CD4-positive, CD25-positive, alpha-beta regulatory T cell (primary cell): ENCODE measurements at regions not wholly inside any gene's neighbourhood (a gene's known extent, or its start where the extent isn't known, plus 50 kb on each side); places are given as distances from the start of the nearest gene placed in this dataset.
"Not testable (repeated sequence)": the region's sequence is repeated elsewhere in the genome, so short reads cannot be mapped to it uniquely, and the experiment has no call there.

Experiments used
- ATAC-seq, 2 donors: fragments of 150-1000 bp; cut with Tn5 transposase; one replicate each; pipeline ENCODE4 v1.10.0; 2021; ENCODE audit warnings: low read depth in 2 of 2, moderate number of reproducible peaks in 2 of 2, moderate library complexity in 1 of 2
- DNase-seq, 3 donors: peaks; one replicate each; pipeline versions ENCODE4 v3.0.0 to v3.0.0-alpha.2; 2012 to 2022; ENCODE audit warnings: mixed read lengths in 1 of 3
- H3K27ac ChIP-seq: one replicate; pipeline ENCODE4 v1.7.0; 2013; ENCODE audit warnings: mild to moderate bottlenecking, low read length; ENCODE audit not compliant: insufficient read depth, poor library complexity, severe bottlenecking
- H3K27me3 ChIP-seq: one replicate; pipeline ENCODE4 v1.7.0; 2013; ENCODE audit warnings: low read length; ENCODE audit not compliant: control insufficient read depth, insufficient read depth
- H3K36me3 ChIP-seq: one replicate; pipeline ENCODE4 v1.7.0; 2013; ENCODE audit warnings: mild to moderate bottlenecking, low read length, moderate library complexity; ENCODE audit not compliant: control insufficient read depth, insufficient read depth
- H3K4me1 ChIP-seq: 2 replicates; pipeline ENCODE4 v1.7.0; 2013; ENCODE audit warnings: mild to moderate bottlenecking, low read length; ENCODE audit not compliant: insufficient read depth, control insufficient read depth, poor library complexity, severe bottlenecking
- H3K4me3 ChIP-seq: one replicate; pipeline ENCODE4 v1.7.0; 2013; ENCODE audit warnings: low read depth, mild to moderate bottlenecking, low read length, moderate library complexity
- H3K9me3 ChIP-seq, 2 experiments: 1 replicate in 1 of 2; 2 replicates in 1 of 2; pipeline ENCODE4 v1.7.0; 2013; ENCODE audit warnings: low read length in 2 of 2, mild to moderate bottlenecking in 1 of 2, moderate library complexity in 1 of 2; ENCODE audit not compliant: control insufficient read depth in 2 of 2
- H3K27ac Mint-ChIP-seq, 3 donors: one replicate each; pipeline ENCODE4 v1.8.0; 2020 to 2022; ENCODE audit warnings: mild to moderate bottlenecking in 3 of 3, mixed read lengths in 3 of 3, moderate library complexity in 2 of 3
- H3K27me3 Mint-ChIP-seq: one replicate; pipeline ENCODE4 v1.8.0; 2022; ENCODE audit warnings: mild to moderate bottlenecking, mixed read lengths
- H3K36me3 Mint-ChIP-seq: one replicate; pipeline ENCODE4 v1.8.0; 2020; ENCODE audit warnings: mixed read lengths
- H3K4me1 Mint-ChIP-seq, 4 donors: one replicate each; pipeline ENCODE4 v1.8.0; 2020 to 2022; ENCODE audit warnings: mixed read lengths in 4 of 4, mild to moderate bottlenecking in 1 of 4
- H3K4me3 Mint-ChIP-seq, 4 donors: one replicate each; pipeline ENCODE4 v1.8.0; 2020 to 2022; ENCODE audit warnings: mild to moderate bottlenecking in 4 of 4, mixed read lengths in 4 of 4, moderate library complexity in 3 of 4
- H3K9me3 Mint-ChIP-seq, 7 donors: one replicate each; pipeline ENCODE4 v1.8.0; 2020 to 2022; ENCODE audit warnings: mixed read lengths in 7 of 7, mild to moderate bottlenecking in 3 of 7, moderate library complexity in 2 of 7

GRCh38 chr10:25844716-25845115 lies 89.3 kb upstream of the MYO3A start:
- H3K4me1 Mint-ChIP-seq, H3K4me3 ChIP-seq, H3K27ac ChIP-seq, H3K27ac Mint-ChIP-seq, H3K36me3 Mint-ChIP-seq, ATAC-seq, H3K27me3 Mint-ChIP-seq, H3K4me3 Mint-ChIP-seq, H3K4me1 ChIP-seq, H3K27me3 ChIP-seq, DNase-seq, H3K9me3 ChIP-seq, H3K36me3 ChIP-seq, H3K9me3 Mint-ChIP-seq: not testable (repeated sequence)

GRCh38 chr10:25849268-25849667 lies 84.8 kb upstream of the MYO3A start:
- Mint-ChIP-seq H3K36me3 (no peaks in the 10 kb centered on the region), H3K27ac (no peak overlapping the region), H3K9me3 (peaks cover 0 to 2% (median 2%) of the 10 kb centered on the region in 7 donors), H3K27me3 (peaks cover 4% of the 10 kb centered on the region), H3K4me3 (no peak overlapping the region), H3K4me1 (no peaks in the 10 kb centered on the region)
- Histone ChIP-seq H3K4me3 (no peak overlapping the region), H3K27ac (no peak overlapping the region), H3K36me3 (no peaks in the 10 kb centered on the region), H3K4me1 (no peaks in the 10 kb centered on the region), H3K27me3 (no peaks in the 10 kb centered on the region), H3K9me3 (no peaks in the 10 kb centered on the region)
- ATAC-seq, result no peak
- DNase-seq, result no peak

- ATAC-seq (no peak), DNase-seq (no peak)
- no peak overlapping the region for H3K4me3 ChIP-seq
- Mint-ChIP-seq H3K9me3 (peaks cover 0 to 2% (median 2%) of the 10 kb centered on the region in 7 donors), H3K4me1 (no peaks in the 10 kb centered on the region), H3K36me3 (no peaks in the 10 kb centered on the region), H3K27ac (no peak overlapping the region), H3K27me3 (peaks cover 4% of the 10 kb centered on the region), H3K4me3 (no peak overlapping the region)
- no peak overlapping the region for H3K27ac ChIP-seq
- no peaks in the 10 kb centered on the region for H3K27me3 ChIP-seq
- no peaks in the 10 kb centered on the region for H3K4me1 ChIP-seq
- H3K36me3 ChIP-seq, result no peaks in the 10 kb centered on the region
- H3K9me3 ChIP-seq, result no peaks in the 10 kb centered on the region
Observed at GRCh38 chr10:25849988-25850387, 84.0 kb upstream of the MYO3A start.

- peaks cover 0 to 2% (median under 1%) of the 10 kb centered on the region in 7 donors for H3K9me3 Mint-ChIP-seq
- Histone ChIP-seq H3K27ac (no peak overlapping the region), H3K4me3 (no peak overlapping the region), H3K4me1 (no peaks in the 10 kb centered on the region), H3K36me3 (no peaks in the 10 kb centered on the region), H3K9me3 (no peaks in the 10 kb centered on the region), H3K27me3 (no peaks in the 10 kb centered on the region)
- DNase-seq (no peak), ATAC-seq (no peak)
- H3K36me3 Mint-ChIP-seq, result no peaks in the 10 kb centered on the region
- H3K27ac Mint-ChIP-seq, result peak overlapping the region in 1 of 3 donors; percentile 21
- H3K4me1 Mint-ChIP-seq, result no peaks in the 10 kb centered on the region
- H3K4me3 Mint-ChIP-seq, result no peak overlapping the region
- H3K27me3 Mint-ChIP-seq, result peaks cover 4% of the 10 kb centered on the region
Observed at GRCh38 chr10:25851548-25851947, 82.5 kb upstream of the MYO3A start.

GRCh38 chr10:25852364-25852941 lies 81.6 kb upstream of the MYO3A start:
- no peak overlapping the region for H3K27ac ChIP-seq
- no peak overlapping the region for H3K4me3 Mint-ChIP-seq
- no peak overlapping the region for H3K4me3 ChIP-seq
- peaks cover 4% of the 10 kb centered on the region for H3K27me3 Mint-ChIP-seq
- no peaks in the 10 kb centered on the region for H3K4me1 ChIP-seq
- H3K4me1 Mint-ChIP-seq, result no peaks in the 10 kb centered on the region
- no peaks in the 10 kb centered on the region for H3K36me3 ChIP-seq
- no peaks in the 10 kb centered on the region for H3K36me3 Mint-ChIP-seq
- DNase-seq (no peak), ATAC-seq (no peak)
- peaks cover 0 to 5% (median 0%) of the 10 kb centered on the region in 7 donors for H3K9me3 Mint-ChIP-seq
- no peaks in the 10 kb centered on the region for H3K27me3 ChIP-seq
- no peak overlapping the region for H3K27ac Mint-ChIP-seq
- no peaks in the 10 kb centered on the region for H3K9me3 ChIP-seq

GRCh38 chr10:25858076-25858475 lies 76.0 kb upstream of the MYO3A start:
- ATAC-seq (no peak), DNase-seq (no peak)
- H3K27ac ChIP-seq, result no peak overlapping the region
- no peaks in the 10 kb centered on the region for H3K9me3 ChIP-seq
- Mint-ChIP-seq H3K36me3 (no peaks in the 10 kb centered on the region), H3K4me1 (no peaks in the 10 kb centered on the region), H3K4me3 (no peak overlapping the region), H3K27me3 (no peaks in the 10 kb centered on the region), H3K27ac (no peak overlapping the region), H3K9me3 (peaks cover 0 to 3% (median 0%) of the 10 kb centered on the region in 7 donors)
- H3K36me3 ChIP-seq, result no peaks in the 10 kb centered on the region
- H3K27me3 ChIP-seq, result no peaks in the 10 kb centered on the region
- no peak overlapping the region for H3K4me3 ChIP-seq
- H3K4me1 ChIP-seq, result no peaks in the 10 kb centered on the region

- Histone ChIP-seq H3K4me3 (no peak overlapping the region), H3K9me3 (no peaks in the 10 kb centered on the region), H3K36me3 (no peaks in the 10 kb centered on the region), H3K27me3 (no peaks in the 10 kb centered on the region), H3K27ac (no peak overlapping the region), H3K4me1 (no peaks in the 10 kb centered on the region)
- Mint-ChIP-seq H3K36me3 (no peaks in the 10 kb centered on the region), H3K4me1 (no peaks in the 10 kb centered on the region), H3K4me3 (no peak overlapping the region), H3K9me3 (peaks cover 0 to 2% (median 0%) of the 10 kb centered on the region in 7 donors), H3K27ac (no peak overlapping the region), H3K27me3 (no peaks in the 10 kb centered on the region)
- ATAC-seq (no peak), DNase-seq (no peak)
Observed at GRCh38 chr10:25865267-25865666, 68.8 kb upstream of the MYO3A start.

- Histone ChIP-seq H3K27me3 (no peaks in the 10 kb centered on the region), H3K36me3 (no peaks in the 10 kb centered on the region), H3K4me3 (no peak overlapping the region), H3K9me3 (no peaks in the 10 kb centered on the region), H3K27ac (no peak overlapping the region), H3K4me1 (no peaks in the 10 kb centered on the region)
- Mint-ChIP-seq H3K27ac (no peak overlapping the region), H3K4me3 (no peak overlapping the region), H3K36me3 (no peaks in the 10 kb centered on the region), H3K9me3 (peaks cover 0 to 2% (median 0%) of the 10 kb centered on the region in 7 donors), H3K4me1 (no peaks in the 10 kb centered on the region), H3K27me3 (no peaks in the 10 kb centered on the region)
- ATAC-seq (no peak), DNase-seq (no peak)
Observed at GRCh38 chr10:25867321-25867720, 66.7 kb upstream of the MYO3A start.
